ENCODE measurements at regions not wholly inside any gene's neighbourhood (a gene's known extent, or its start where the extent isn't known, plus 50 kb on each side); places are given as distances from the start of the nearest gene placed in this dataset.

DNA sequence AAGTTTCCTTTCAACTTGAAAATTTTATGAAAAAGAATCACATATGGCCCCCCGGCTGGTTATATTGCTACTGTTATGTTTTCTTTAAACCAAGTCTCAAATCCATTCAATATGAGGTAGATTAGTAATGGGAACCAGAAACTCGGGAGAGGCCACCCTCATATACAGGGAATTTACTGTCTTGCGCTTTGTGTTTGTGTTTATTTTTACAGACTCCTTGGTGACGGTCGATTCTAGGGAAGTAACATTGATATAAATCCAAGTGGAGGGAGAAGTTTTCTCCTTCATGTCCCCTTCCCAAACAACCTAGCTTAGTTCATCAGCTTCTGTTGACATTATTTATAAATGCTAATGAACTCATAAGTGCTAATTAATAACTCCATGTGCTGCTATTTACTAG lies 163.5 kb upstream of the LMO4 start (continued):
- TF ChIP-seq, protein P1, sequence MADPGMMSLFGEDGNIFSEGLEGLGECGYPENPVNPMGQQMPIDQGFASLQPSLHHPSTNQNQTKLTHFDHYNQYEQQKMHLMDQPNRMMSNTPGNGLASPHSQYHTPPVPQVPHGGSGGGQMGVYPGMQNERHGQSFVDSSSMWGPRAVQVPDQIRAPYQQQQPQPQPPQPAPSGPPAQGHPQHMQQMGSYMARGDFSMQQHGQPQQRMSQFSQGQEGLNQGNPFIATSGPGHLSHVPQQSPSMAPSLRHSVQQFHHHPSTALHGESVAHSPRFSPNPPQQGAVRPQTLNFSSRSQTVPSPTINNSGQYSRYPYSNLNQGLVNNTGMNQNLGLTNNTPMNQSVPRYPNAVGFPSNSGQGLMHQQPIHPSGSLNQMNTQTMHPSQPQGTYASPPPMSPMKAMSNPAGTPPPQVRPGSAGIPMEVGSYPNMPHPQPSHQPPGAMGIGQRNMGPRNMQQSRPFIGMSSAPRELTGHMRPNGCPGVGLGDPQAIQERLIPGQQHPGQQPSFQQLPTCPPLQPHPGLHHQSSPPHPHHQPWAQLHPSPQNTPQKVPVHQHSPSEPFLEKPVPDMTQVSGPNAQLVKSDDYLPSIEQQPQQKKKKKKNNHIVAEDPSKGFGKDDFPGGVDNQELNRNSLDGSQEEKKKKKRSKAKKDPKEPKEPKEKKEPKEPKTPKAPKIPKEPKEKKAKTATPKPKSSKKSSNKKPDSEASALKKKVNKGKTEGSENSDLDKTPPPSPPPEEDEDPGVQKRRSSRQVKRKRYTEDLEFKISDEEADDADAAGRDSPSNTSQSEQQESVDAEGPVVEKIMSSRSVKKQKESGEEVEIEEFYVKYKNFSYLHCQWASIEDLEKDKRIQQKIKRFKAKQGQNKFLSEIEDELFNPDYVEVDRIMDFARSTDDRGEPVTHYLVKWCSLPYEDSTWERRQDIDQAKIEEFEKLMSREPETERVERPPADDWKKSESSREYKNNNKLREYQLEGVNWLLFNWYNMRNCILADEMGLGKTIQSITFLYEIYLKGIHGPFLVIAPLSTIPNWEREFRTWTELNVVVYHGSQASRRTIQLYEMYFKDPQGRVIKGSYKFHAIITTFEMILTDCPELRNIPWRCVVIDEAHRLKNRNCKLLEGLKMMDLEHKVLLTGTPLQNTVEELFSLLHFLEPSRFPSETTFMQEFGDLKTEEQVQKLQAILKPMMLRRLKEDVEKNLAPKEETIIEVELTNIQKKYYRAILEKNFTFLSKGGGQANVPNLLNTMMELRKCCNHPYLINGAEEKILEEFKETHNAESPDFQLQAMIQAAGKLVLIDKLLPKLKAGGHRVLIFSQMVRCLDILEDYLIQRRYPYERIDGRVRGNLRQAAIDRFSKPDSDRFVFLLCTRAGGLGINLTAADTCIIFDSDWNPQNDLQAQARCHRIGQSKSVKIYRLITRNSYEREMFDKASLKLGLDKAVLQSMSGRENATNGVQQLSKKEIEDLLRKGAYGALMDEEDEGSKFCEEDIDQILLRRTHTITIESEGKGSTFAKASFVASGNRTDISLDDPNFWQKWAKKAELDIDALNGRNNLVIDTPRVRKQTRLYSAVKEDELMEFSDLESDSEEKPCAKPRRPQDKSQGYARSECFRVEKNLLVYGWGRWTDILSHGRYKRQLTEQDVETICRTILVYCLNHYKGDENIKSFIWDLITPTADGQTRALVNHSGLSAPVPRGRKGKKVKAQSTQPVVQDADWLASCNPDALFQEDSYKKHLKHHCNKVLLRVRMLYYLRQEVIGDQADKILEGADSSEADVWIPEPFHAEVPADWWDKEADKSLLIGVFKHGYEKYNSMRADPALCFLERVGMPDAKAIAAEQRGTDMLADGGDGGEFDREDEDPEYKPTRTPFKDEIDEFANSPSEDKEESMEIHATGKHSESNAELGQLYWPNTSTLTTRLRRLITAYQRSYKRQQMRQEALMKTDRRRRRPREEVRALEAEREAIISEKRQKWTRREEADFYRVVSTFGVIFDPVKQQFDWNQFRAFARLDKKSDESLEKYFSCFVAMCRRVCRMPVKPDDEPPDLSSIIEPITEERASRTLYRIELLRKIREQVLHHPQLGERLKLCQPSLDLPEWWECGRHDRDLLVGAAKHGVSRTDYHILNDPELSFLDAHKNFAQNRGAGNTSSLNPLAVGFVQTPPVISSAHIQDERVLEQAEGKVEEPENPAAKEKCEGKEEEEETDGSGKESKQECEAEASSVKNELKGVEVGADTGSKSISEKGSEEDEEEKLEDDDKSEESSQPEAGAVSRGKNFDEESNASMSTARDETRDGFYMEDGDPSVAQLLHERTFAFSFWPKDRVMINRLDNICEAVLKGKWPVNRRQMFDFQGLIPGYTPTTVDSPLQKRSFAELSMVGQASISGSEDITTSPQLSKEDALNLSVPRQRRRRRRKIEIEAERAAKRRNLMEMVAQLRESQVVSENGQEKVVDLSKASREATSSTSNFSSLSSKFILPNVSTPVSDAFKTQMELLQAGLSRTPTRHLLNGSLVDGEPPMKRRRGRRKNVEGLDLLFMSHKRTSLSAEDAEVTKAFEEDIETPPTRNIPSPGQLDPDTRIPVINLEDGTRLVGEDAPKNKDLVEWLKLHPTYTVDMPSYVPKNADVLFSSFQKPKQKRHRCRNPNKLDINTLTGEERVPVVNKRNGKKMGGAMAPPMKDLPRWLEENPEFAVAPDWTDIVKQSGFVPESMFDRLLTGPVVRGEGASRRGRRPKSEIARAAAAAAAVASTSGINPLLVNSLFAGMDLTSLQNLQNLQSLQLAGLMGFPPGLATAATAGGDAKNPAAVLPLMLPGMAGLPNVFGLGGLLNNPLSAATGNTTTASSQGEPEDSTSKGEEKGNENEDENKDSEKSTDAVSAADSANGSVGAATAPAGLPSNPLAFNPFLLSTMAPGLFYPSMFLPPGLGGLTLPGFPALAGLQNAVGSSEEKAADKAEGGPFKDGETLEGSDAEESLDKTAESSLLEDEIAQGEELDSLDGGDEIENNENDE (IDR thresholded peaks at IDR 0.05; ENCODE audit: insufficient replicate concordance, low read length): no peak
- TF ChIP-seq KDM1A (IDR thresholded peaks at IDR 0.05; ENCODE audit: borderline replicate concordance, low read length) (no peak), ASH2L (IDR thresholded peaks at IDR 0.05; ENCODE audit: low read length) (no peak), TCF12 (IDR thresholded peaks at IDR 0.05; ENCODE audit: low read depth, low read length) (no peak), KDM5A (IDR thresholded peaks at IDR 0.05; ENCODE audit: low read length) (no peak), YY1 (IDR thresholded peaks at IDR 0.05; ENCODE audit: low read depth, low read length) (no peak)
